CD14-positive monocyte (primary cell): ENCODE measurements at regions not wholly inside any gene's neighbourhood (a gene's known extent, or its start where the extent isn't known, plus 50 kb on each side); places are given as distances from the start of the nearest gene placed in this dataset.

Source experiments
- DNase-seq, 3 donors: peaks; one replicate each; pipeline ENCODE4 v3.0.0-alpha.2; 2011 to 2022
- H2AFZ ChIP-seq: 2 replicates; pipeline ENCODE4 v1.6.0; 2012; ENCODE audit warnings: mild to moderate bottlenecking, low read depth, low read length, inconsistent platforms; ENCODE audit not compliant: insufficient read depth, poor library complexity, severe bottlenecking
- H3K27ac ChIP-seq, 2 donors: 1 replicate in 1 of 2; 2 replicates in 1 of 2; pipeline ENCODE4 v1.5.1; 2012 to 2013; ENCODE audit warnings: low read length in 2 of 2, control low read depth in 1 of 2, inconsistent platforms in 1 of 2, low read depth in 1 of 2, mild to moderate bottlenecking in 1 of 2
- H3K27me3 ChIP-seq, 2 donors: one replicate each; pipeline versions ENCODE4 v1.6.0 to v1.6.1; 2011 to 2013; ENCODE audit warnings: low read length in 2 of 2; ENCODE audit not compliant: control insufficient read depth in 2 of 2, insufficient read depth in 2 of 2
- H3K36me3 ChIP-seq, 2 donors: replicated peaks in 1 of 2; 1 replicate in 1 of 2; 2 replicates in 1 of 2; pipeline versions ENCODE4 v1.5.1 to v1.6.1; 2012 to 2013; ENCODE audit warnings: low read length in 2 of 2, control low read depth in 1 of 2, inconsistent platforms in 1 of 2, mild to moderate bottlenecking in 1 of 2; ENCODE audit not compliant: insufficient read depth in 2 of 2, control insufficient read depth in 1 of 2
- H3K4me1 ChIP-seq, 2 donors: 1 replicate in 1 of 2; 2 replicates in 1 of 2; pipeline versions ENCODE4 v1.5.1 to v1.6.1; 2012 to 2013; ENCODE audit warnings: low read length in 2 of 2, control low read depth in 1 of 2, inconsistent platforms in 1 of 2, mild to moderate bottlenecking in 1 of 2, moderate library complexity in 1 of 2; ENCODE audit not compliant: insufficient read depth in 2 of 2, control insufficient read depth in 1 of 2
- H3K4me2 ChIP-seq: replicated peaks from 2 replicates; pipeline ENCODE3; 2012; ENCODE audit warnings: low read length, moderate library complexity, mild to moderate bottlenecking; ENCODE audit not compliant: poor library complexity, severe bottlenecking; ENCODE audit errors: extremely low read depth
- H3K4me3 ChIP-seq, 3 experiments: fragments of 200-600 bp in 1 of 3; sonication (generic) in 1 of 3; replicated peaks in 1 of 3; 1 replicate in 2 of 3; 2 replicates in 1 of 3; pipeline ENCODE4 v1.5.1; 2011 to 2013; ENCODE audit warnings: low read length in 3 of 3, mild to moderate bottlenecking in 3 of 3, control low read depth in 2 of 3, low read depth in 2 of 3, inconsistent platforms in 1 of 3, moderate library complexity in 1 of 3
- H3K79me2 ChIP-seq: 2 replicates; pipeline ENCODE4 v1.6.0; 2012; ENCODE audit warnings: mild to moderate bottlenecking, control low read depth, inconsistent platforms, low read length, moderate library complexity; ENCODE audit not compliant: insufficient read depth
- H3K9ac ChIP-seq: 2 replicates; pipeline ENCODE4 v1.6.0; 2017; ENCODE audit warnings: low read length, mild to moderate bottlenecking; ENCODE audit not compliant: insufficient read depth, poor library complexity, severe bottlenecking
- H3K9me3 ChIP-seq, 2 donors: replicated peaks in 1 of 2; 1 replicate in 1 of 2; 2 replicates in 1 of 2; pipeline versions ENCODE4 v1.5.1 to v1.6.1; 2012 to 2013; ENCODE audit warnings: low read length in 2 of 2, control low read depth in 1 of 2; ENCODE audit not compliant: control insufficient read depth in 1 of 2, insufficient read depth in 1 of 2
- H4K20me1 ChIP-seq: 2 replicates; pipeline ENCODE4 v1.6.0; 2012; ENCODE audit warnings: mild to moderate bottlenecking, low read length, control low read depth, moderate library complexity; ENCODE audit not compliant: insufficient read depth
- H3K27ac Mint-ChIP-seq, 7 donors: one replicate each; pipeline ENCODE4 v1.8.0; 2020; ENCODE audit warnings: mild to moderate bottlenecking in 7 of 7, mixed read lengths in 7 of 7, moderate library complexity in 6 of 7, inconsistent platforms in 2 of 7
- H3K27me3 Mint-ChIP-seq, 3 donors: one replicate each; pipeline ENCODE4 v1.8.0; 2021 to 2022; ENCODE audit warnings: low read depth in 3 of 3, mild to moderate bottlenecking in 3 of 3, mixed read lengths in 3 of 3, moderate library complexity in 3 of 3, inconsistent platforms in 1 of 3
- H3K36me3 Mint-ChIP-seq, 2 donors: one replicate each; pipeline ENCODE4 v1.8.0; 2020; ENCODE audit warnings: mixed read lengths in 2 of 2, inconsistent platforms in 1 of 2, mild to moderate bottlenecking in 1 of 2
- H3K4me1 Mint-ChIP-seq: one replicate; pipeline ENCODE4 v1.8.0; 2020; ENCODE audit warnings: mild to moderate bottlenecking, mixed read lengths
- H3K4me3 Mint-ChIP-seq, 2 donors: one replicate each; pipeline ENCODE4 v1.8.0; 2020; ENCODE audit warnings: mild to moderate bottlenecking in 2 of 2, mixed read lengths in 2 of 2, moderate library complexity in 1 of 2
- H3K9me3 Mint-ChIP-seq, 7 donors: one replicate each; pipeline ENCODE4 v1.8.0; 2020 to 2022; ENCODE audit warnings: mixed read lengths in 7 of 7, mild to moderate bottlenecking in 6 of 7, moderate library complexity in 6 of 7, inconsistent platforms in 2 of 7
- CTCF ChIP-seq: fragments of 200-600 bp; IDR thresholded peaks from one replicate; pipeline ENCODE4 v1.8.0; 2022; ENCODE audit warnings: antibody characterized with exemption, mild to moderate bottlenecking
- WGBS: methylation state at CpG from one replicate; pipeline ENCODE4 v1.1.5; 2013; ENCODE audit warnings: missing lambda C conversion rate; ENCODE audit not compliant: insufficient coverage; 5-methylcytosine and 5-hydroxymethylcytosine counted together
- intact Hi-C, 2 donors: fragments of 100-400 bp; cut with micrococcal nuclease; formaldehyde crosslinking; loops; one replicate each; pipeline versions ENCODE4 v1.15.0 to v1.15.1; 2023

- H3K27ac ChIP-seq, result no peak overlapping the region
- no peak overlapping the region for H3K4me3 Mint-ChIP-seq
- H3K4me3 ChIP-seq, result no peak overlapping the region
- no peak overlapping the region for H3K4me2 ChIP-seq
- H2AFZ ChIP-seq, result no peak overlapping the region
- H3K27me3 Mint-ChIP-seq, result peaks cover 0 to 2% (median 0%) of the 10 kb centered on the region in 3 donors
- H3K4me1 ChIP-seq, result no peaks in the 10 kb centered on the region
- no peak for TF ChIP-seq CTCF
- DNase-seq, result no peak
- no peaks in the 10 kb centered on the region for H3K36me3 ChIP-seq
- H3K9me3 Mint-ChIP-seq, result peaks cover 0 to 11% (median 4%) of the 10 kb centered on the region in 7 donors
- intact Hi-C loops, result no loop called here
- H3K4me1 Mint-ChIP-seq, result no peaks in the 10 kb centered on the region
- no peak overlapping the region for H3K9ac ChIP-seq
- no peak overlapping the region for H3K27ac Mint-ChIP-seq
- no peaks in the 10 kb centered on the region for H4K20me1 ChIP-seq
- H3K27me3 ChIP-seq, result no peaks in the 10 kb centered on the region
- no peaks in the 10 kb centered on the region for H3K79me2 ChIP-seq
- no peaks in the 10 kb centered on the region for H3K36me3 Mint-ChIP-seq
- no peaks in the 10 kb centered on the region for H3K9me3 ChIP-seq
Observed at GRCh38 chr4:147408189-147408588, 72.7 kb upstream of the EDNRA start.

- Histone ChIP-seq H3K79me2 (no peaks in the 10 kb centered on the region), H3K9ac (no peak overlapping the region), H3K4me3 (no peak overlapping the region), H3K9me3 (no peaks in the 10 kb centered on the region), H3K4me1 (no peaks in the 10 kb centered on the region), H3K4me2 (no peak overlapping the region), H3K27me3 (no peaks in the 10 kb centered on the region), H2AFZ (no peak overlapping the region), H4K20me1 (no peaks in the 10 kb centered on the region), H3K36me3 (no peaks in the 10 kb centered on the region), H3K27ac (no peak overlapping the region)
- Mint-ChIP-seq H3K4me1 (no peaks in the 10 kb centered on the region), H3K9me3 (peaks cover 0 to 8% (median 4%) of the 10 kb centered on the region in 7 donors), H3K4me3 (no peak overlapping the region), H3K36me3 (no peaks in the 10 kb centered on the region), H3K27me3 (peaks cover 0 to 2% (median 0%) of the 10 kb centered on the region in 3 donors), H3K27ac (no peak overlapping the region)
- intact Hi-C loops, result no loop called here
- DNase-seq, result no peak
- TF ChIP-seq CTCF, result no peak
- WGBS, result 67% methylated on average over 1 of the region's 2 CpGs
Observed at GRCh38 chr4:147409350-147409749, 71.5 kb upstream of the EDNRA start.
